GM18858 (cell line): ENCODE measurements at regions not wholly inside any gene's neighbourhood (a gene's known extent, or its start where the extent isn't known, plus 50 kb on each side); places are given as distances from the start of the nearest gene placed in this dataset.

Experiments used
- ATAC-seq: cut with Tn5 transposase; IDR thresholded peaks from one replicate; pipeline ENCODE4 v1.9.1; 2021; ENCODE audit not compliant: unreplicated experiment

GRCh38 chr4:181650033-181650825 lies 593.0 kb upstream of the TENM3 start:
- ATAC-seq: no peak

- ATAC-seq: no peak
These were observed 586.5 kb upstream of the TENM3 start for GRCh38 chr4:181656748-181657147.

DNA sequence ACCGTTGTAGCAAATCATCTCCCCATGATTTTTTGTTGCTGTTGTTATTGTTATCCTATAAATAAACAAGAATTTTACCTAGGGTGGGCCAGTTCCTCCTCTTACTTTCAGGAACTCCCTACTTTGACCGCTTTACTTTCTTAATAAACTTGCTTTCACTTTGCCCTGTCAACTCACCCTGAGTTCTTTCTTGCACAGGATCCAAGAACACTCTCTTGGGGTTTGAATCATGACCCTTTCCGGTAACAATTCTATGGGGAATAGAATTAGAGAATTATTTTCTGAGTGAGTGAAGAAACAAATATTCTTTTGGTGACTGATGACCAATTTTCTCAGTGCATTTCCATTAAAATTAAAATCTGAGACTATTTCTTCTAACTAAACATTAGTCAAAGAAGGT lies 584.0 kb upstream of the TENM3 start:
- ATAC-seq: no peak

GRCh38 chr4:181659876-181660275 lies 583.3 kb upstream of the TENM3 start:
- no peak for ATAC-seq

DNA sequence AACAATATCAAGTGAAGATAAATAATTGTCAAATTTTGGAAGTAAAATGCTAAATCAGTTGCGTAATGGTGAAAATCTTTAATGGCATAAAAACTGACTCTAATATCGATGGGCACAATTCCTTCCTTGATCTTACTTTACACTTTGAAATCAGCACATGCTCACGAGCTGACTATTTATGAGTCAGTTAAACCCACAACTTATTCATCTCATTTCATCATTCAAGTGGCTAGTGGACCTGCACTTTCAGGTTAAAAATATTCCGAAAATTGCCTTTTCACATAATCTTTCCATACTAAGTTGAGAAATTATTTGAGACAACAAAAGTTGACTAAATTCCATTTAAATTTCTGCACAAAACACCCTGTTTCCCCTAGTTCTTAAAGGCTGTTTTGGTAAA lies 582.1 kb upstream of the TENM3 start:
- ATAC-seq: no peak

GRCh38 chr4:181661923-181662322 lies 581.3 kb upstream of the TENM3 start:
- no peak for ATAC-seq

DNA sequence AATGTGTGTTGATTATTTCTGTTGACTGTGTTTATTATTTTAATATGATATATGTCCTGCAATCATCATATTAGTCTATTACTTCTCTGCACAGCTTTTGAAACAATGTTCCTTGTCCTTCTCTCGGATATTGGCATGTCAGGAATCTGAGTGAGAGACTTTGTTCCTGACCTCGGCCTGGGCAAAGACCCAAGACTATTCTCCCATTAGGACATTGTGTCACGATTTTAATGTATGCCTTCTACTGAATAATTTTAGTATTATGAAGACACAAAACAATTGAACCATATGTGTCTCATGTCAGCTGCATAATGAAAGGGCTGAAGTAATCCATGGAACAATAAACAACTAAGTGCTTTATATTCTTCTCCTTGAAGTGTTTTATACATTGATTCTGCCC lies 580.8 kb upstream of the TENM3 start:
- no peak for ATAC-seq

DNA sequence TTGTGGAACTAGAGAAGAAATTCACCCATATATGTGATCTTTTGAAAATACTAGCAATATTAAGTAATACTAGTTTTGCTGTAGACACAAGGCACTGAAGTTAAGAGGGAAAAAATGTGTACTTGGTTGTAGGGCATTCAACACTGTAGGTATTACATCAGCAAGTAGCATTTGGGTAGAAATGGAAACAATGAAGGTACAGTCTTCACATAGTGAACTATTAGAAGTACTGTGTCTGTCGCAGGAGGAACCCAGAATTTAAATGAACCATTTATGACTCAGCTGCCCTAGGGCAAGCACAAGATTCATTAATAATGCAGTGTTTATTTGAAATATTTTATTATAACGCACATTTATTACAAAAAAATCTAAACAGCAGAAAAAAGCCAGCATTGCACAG lies 572.7 kb upstream of the TENM3 start:
- no peak for ATAC-seq

- no peak for ATAC-seq
These were observed 571.5 kb upstream of the TENM3 start for GRCh38 chr4:181671672-181672071.

- no peak for ATAC-seq
These were observed 570.5 kb upstream of the TENM3 start for GRCh38 chr4:181672751-181673150.

GRCh38 chr4:181674315-181674875 lies 568.8 kb upstream of the TENM3 start:
- no peak for ATAC-seq

GRCh38 chr4:181676546-181676945 lies 566.7 kb upstream of the TENM3 start:
- ATAC-seq: no peak

DNA sequence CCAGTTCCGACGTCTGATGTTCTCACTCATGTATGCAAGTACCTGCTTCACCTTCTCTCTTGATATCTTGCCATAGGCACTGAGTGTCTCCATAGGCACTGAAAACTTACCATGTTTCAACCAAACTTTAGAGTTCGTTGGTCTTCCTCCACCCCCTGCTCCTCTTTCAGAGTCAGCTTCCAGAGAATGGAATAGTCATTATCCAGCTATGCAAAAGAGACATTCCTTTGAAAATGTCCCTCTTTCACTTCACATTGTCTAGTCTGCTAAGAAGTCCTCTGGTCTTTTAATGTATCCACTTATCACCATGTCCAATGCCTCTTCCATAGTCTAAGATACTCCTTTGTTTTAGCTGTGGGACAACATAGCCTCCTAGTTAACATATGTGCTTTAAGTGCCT lies 566.0 kb upstream of the TENM3 start:
- no peak for ATAC-seq

DNA sequence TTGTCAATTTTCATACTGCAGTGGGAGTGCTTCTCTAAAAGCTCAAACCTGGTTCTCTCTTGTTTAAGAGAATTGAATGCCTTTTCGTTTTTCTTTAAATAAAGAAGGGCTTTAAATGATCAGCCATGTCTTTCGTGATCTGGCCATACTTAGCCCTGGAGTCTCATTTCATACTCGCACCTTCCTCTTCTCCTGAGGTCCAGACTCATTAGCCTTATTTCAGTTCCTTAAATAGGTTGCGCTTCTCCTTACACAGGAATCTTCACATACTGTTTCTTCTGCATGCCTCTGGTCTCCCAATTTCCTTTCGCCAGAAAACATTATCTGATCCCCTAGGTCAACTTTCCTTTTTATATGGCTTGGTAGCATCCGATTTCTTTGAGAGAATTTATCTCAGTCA lies 565.6 kb upstream of the TENM3 start:
- ATAC-seq: no peak

DNA sequence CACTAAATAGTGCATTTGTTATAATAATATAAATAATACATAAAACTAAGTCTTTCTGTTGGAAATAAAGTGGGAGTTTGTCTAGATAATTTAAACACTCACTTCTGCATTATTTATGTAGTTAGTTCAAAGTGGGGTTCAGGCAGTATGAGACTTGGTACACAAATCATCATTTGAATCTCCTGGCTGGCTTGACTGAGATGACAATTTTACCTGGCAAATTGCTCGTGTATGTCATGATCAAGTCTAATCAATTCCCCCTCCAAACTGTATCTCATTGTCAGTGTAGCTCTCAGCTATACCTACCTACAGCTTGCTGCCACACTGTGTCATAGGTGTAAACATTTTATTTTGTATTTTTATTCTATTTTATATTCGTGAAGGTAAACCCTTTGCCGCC lies 563.4 kb upstream of the TENM3 start:
- no peak for ATAC-seq

GRCh38 chr4:181682367-181683047 lies 560.7 kb upstream of the TENM3 start:
- no peak for ATAC-seq

DNA sequence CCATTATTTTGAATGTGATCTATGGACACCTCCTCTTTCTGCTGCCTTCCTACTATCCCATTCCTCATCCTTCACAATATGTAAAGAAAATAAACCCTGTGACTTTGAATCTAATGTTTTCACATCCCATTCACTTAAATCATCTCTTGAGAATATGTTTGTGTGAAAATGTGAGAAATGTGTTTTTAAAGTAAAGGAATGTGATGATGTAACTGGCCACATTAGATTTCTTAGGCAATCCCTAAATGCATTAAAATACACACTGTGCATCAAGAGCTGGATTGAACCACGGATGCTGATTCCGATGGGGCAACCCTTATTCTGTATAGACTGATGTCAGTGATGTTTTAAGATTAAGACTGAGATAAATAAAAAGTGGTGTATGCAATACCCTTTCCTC lies 558.9 kb upstream of the TENM3 start:
- ATAC-seq: no peak

DNA sequence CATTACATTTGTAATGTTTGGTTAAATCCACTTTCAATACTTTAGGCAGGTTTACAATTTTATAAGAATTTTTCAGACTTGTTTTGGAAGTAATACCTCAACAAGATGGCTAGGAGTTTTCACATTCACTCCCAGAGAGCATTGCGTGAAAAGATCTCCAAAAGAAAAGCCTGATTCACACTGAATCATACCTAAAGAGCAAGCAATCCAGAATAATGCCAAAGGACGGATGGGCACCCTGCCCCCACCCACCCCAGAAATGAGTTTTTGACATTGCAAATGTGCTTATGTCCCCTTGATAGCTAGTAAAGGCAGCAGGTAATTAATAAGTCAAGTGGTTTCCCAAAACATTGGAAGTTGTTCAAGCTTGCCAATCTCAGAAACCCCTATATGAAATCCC lies 557.7 kb upstream of the TENM3 start:
- no peak for ATAC-seq

GRCh38 chr4:181685911-181686310 lies 557.3 kb upstream of the TENM3 start:
- no peak for ATAC-seq

DNA sequence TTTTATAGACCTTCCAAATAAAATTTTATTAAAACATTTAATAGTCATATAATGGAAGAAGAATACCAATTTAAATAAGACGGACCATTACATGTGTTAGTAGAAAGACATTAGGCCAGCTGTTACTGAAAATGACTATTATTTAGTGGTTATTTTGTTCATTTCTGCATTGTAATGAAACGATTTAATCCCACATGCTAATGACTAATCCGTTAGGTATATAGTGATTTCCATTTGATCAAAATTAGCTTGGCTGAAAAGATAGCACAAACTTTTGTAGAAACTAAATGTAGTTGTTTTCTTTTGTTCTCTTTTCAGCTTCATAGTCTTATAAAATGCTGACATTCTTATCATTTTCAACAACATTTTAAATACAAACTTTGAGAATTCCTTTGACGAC lies 556.1 kb upstream of the TENM3 start:
- ATAC-seq: no peak

DNA sequence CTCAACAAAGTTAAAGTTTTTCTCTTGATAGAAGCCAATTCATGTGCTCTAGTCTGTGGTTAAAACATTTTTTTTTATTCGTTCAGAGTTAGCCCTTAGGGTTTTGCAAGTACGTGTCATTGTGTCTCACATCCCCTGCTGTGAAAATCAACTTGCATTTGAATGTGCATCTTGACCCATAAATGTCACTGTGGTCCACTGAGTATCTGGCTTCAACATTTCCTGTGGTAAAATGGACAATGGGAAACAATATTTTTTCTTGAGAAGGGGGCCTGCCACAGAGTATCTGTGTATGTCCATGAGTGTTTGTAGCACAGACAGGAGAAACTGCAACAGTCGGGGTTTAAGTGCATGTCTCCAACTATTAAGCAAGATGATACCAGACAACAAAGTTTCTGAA lies 554.8 kb upstream of the TENM3 start:
- no peak for ATAC-seq

DNA sequence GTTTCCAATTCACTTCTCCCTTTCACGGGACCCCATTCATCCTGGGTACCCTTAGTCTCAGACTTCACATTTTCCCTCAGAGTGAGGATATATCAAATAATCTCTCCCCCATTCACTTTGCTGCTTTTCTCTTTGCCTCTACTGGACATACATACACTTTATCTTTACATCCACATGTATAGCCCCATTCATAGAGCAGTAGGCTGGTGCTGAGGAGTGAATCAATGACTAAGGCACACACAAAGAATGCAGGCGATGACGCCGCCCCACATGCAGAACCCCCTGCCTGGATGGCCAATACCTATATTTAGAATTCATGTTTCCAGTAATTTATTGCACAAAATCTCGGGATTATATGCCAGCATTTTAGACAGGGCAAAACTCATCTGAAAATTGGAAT lies 554.3 kb upstream of the TENM3 start:
- ATAC-seq: no peak
